Ascending aorta (tissue), 2 donors: ENCODE measurements at regions not wholly inside any gene's neighbourhood (a gene's known extent, or its start where the extent isn't known, plus 50 kb on each side); places are given as distances from the start of the nearest gene placed in this dataset.

Experiments used
- DNase-seq, 2 donors: peaks; one replicate each; pipeline ENCODE4 v3.0.0-alpha.2; 2019; ENCODE audit warnings: low spot score in 2 of 2
- H3K27ac ChIP-seq, 2 donors: fragments of 200-600 bp; sonication (generic); one replicate each; pipeline ENCODE4 v1.5.1; 2016 to 2017; ENCODE audit warnings: mild to moderate bottlenecking in 1 of 2
- H3K27me3 ChIP-seq: fragments of 200-600 bp; sonication (generic); one replicate; pipeline ENCODE4 v1.5.1; 2017
- H3K36me3 ChIP-seq, 2 donors: fragments of 200-600 bp; sonication (generic); one replicate each; pipeline ENCODE4 v1.5.1; 2016
- H3K4me1 ChIP-seq, 2 donors: fragments of 200-600 bp; sonication (generic); one replicate each; pipeline ENCODE4 v1.5.1; 2016 to 2017; ENCODE audit warnings: mild to moderate bottlenecking in 1 of 2
- H3K4me3 ChIP-seq, 2 donors: fragments of 200-600 bp; sonication (generic); one replicate each; pipeline ENCODE4 v1.5.1; 2016 to 2017; ENCODE audit warnings: mild to moderate bottlenecking in 1 of 2
- H3K9me3 ChIP-seq, 2 donors: fragments of 200-600 bp; sonication (generic); one replicate each; pipeline ENCODE4 v1.5.1; 2016
- CTCF ChIP-seq, 3 experiments: fragments of 200-600 bp in 2 of 3; fragments of 450-650 bp in 1 of 3; sonication (generic) in 2 of 3; IDR thresholded peaks; one replicate each; pipeline ENCODE4 v1.5.1; 2016 to 2019; ENCODE audit warnings: antibody characterized with exemption in 3 of 3, mild to moderate bottlenecking in 1 of 3, moderate library complexity in 1 of 3
- intact Hi-C: fragments of 100-400 bp; cut with DNase I; formaldehyde crosslinking; loops from one replicate; pipeline ENCODE4 v1.15.1; 2023

GRCh38 chr5:155129513-155129880 lies 115.9 kb downstream of the KIF4B start:
- no peak for DNase-seq
- no peak for TF ChIP-seq CTCF (IDR thresholded peaks at IDR 0.05)
- H3K4me1 ChIP-seq, result no peaks in the 10 kb centered on the region
- H3K27me3 ChIP-seq, result no peaks in the 10 kb centered on the region
- intact Hi-C loops, result no loop called here
- H3K36me3 ChIP-seq, result no peaks in the 10 kb centered on the region
- H3K4me3 ChIP-seq, result no peak overlapping the region
- H3K9me3 ChIP-seq, result no peaks in the 10 kb centered on the region
- H3K27ac ChIP-seq, result no peak overlapping the region

- no peak for DNase-seq
- intact Hi-C loops, result no loop called here
- Histone ChIP-seq H3K27ac (no peak overlapping the region), H3K4me3 (no peak overlapping the region), H3K4me1 (no peaks in the 10 kb centered on the region), H3K9me3 (no peaks in the 10 kb centered on the region), H3K36me3 (no peaks in the 10 kb centered on the region), H3K27me3 (no peaks in the 10 kb centered on the region)
- no peak for TF ChIP-seq CTCF (IDR thresholded peaks at IDR 0.05)
These were observed 120.6 kb downstream of the KIF4B start for GRCh38 chr5:155134130-155134529.

GRCh38 chr5:155136216-155136850 lies 122.8 kb downstream of the KIF4B start:
- intact Hi-C loops, result no loop called here
- no peak for TF ChIP-seq CTCF (IDR thresholded peaks at IDR 0.05)
- Histone ChIP-seq H3K36me3 (no peaks in the 10 kb centered on the region), H3K27ac (no peak overlapping the region), H3K4me1 (no peaks in the 10 kb centered on the region), H3K27me3 (no peaks in the 10 kb centered on the region), H3K4me3 (no peak overlapping the region), H3K9me3 (no peaks in the 10 kb centered on the region)
- no peak for DNase-seq

GRCh38 chr5:155137683-155138082 lies 124.1 kb downstream of the KIF4B start:
- Histone ChIP-seq H3K4me1 (no peaks in the 10 kb centered on the region), H3K9me3 (no peaks in the 10 kb centered on the region), H3K27me3 (no peaks in the 10 kb centered on the region), H3K36me3 (no peaks in the 10 kb centered on the region), H3K27ac (no peak overlapping the region), H3K4me3 (no peak overlapping the region)
- TF ChIP-seq CTCF (IDR thresholded peaks at IDR 0.05), result no peak
- DNase-seq, result no peak
- intact Hi-C loops, result no loop called here

GRCh38 chr5:155140646-155141045 lies 127.1 kb downstream of the KIF4B start:
- Histone ChIP-seq H3K4me3 (no peak overlapping the region), H3K9me3 (no peaks in the 10 kb centered on the region), H3K27ac (no peak overlapping the region), H3K36me3 (no peaks in the 10 kb centered on the region), H3K27me3 (no peaks in the 10 kb centered on the region), H3K4me1 (no peaks in the 10 kb centered on the region)
- DNase-seq, result no peak
- intact Hi-C loops, result loop anchor here (10.0 kb wide), 1 partner anchor 1684 kb away; no protein-coding TSS in a partner anchor
- no peak for TF ChIP-seq CTCF (IDR thresholded peaks at IDR 0.05)

- intact Hi-C loops, result loop anchor here (10.0 kb wide), 1 partner anchor 1680 kb away; no protein-coding TSS in a partner anchor
- no peak overlapping the region for H3K4me3 ChIP-seq
- H3K9me3 ChIP-seq, result no peaks in the 10 kb centered on the region
- no peak overlapping the region for H3K27ac ChIP-seq
- no peak for DNase-seq
- H3K4me1 ChIP-seq, result no peaks in the 10 kb centered on the region
- no peaks in the 10 kb centered on the region for H3K36me3 ChIP-seq
- H3K27me3 ChIP-seq, result no peaks in the 10 kb centered on the region
- TF ChIP-seq CTCF (IDR thresholded peaks at IDR 0.05), result no peak
These were observed 131.4 kb downstream of the KIF4B start for GRCh38 chr5:155144956-155145355.
